GM12864 (cell line): ENCODE measurements at regions not wholly inside any gene's neighbourhood (a gene's known extent, or its start where the extent isn't known, plus 50 kb on each side); places are given as distances from the start of the nearest gene placed in this dataset.

ENCODE experiments used
- DNase-seq: peaks from one replicate; pipeline ENCODE4 v3.0.0-alpha.2; 2011; ENCODE audit warnings: low read depth
- H3K4me3 ChIP-seq: 2 replicates; pipeline ENCODE4 v1.5.1; 2011; ENCODE audit warnings: mild to moderate bottlenecking, low read depth, low read length, control low read depth
- TF ChIP-seq, protein P1 (sequence below): IDR thresholded peaks from 2 replicates; pipeline ENCODE4 v1.5.1; 2011; ENCODE audit warnings: low read depth, mild to moderate bottlenecking, moderate library complexity, low read length, control low read depth, inconsistent platforms; ENCODE audit errors: missing control alignments

DNA sequence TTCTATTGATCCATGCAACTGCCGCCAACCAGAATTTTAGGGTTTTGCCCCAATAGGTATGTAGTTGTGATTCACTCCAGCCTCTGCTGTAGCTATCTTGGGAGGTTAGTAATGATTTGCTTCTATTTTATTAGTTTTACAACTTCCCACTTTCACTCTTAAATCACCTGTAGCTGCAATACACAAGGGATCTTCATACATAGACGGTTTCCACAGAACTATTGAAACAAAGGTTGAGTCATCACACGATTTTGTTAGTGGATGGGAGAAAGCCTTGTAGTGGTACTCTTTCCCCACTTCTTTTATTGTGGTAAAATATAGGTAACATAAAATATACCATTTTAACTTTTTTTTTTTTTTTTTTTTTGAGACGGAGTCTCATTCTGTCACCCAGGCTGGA is 104.2 kb upstream of the SPRED2 start:
- DNase-seq = no peak
- H3K4me3 ChIP-seq = no peak overlapping the region
- TF ChIP-seq, protein P1, sequence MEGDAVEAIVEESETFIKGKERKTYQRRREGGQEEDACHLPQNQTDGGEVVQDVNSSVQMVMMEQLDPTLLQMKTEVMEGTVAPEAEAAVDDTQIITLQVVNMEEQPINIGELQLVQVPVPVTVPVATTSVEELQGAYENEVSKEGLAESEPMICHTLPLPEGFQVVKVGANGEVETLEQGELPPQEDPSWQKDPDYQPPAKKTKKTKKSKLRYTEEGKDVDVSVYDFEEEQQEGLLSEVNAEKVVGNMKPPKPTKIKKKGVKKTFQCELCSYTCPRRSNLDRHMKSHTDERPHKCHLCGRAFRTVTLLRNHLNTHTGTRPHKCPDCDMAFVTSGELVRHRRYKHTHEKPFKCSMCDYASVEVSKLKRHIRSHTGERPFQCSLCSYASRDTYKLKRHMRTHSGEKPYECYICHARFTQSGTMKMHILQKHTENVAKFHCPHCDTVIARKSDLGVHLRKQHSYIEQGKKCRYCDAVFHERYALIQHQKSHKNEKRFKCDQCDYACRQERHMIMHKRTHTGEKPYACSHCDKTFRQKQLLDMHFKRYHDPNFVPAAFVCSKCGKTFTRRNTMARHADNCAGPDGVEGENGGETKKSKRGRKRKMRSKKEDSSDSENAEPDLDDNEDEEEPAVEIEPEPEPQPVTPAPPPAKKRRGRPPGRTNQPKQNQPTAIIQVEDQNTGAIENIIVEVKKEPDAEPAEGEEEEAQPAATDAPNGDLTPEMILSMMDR = no peak

DNA sequence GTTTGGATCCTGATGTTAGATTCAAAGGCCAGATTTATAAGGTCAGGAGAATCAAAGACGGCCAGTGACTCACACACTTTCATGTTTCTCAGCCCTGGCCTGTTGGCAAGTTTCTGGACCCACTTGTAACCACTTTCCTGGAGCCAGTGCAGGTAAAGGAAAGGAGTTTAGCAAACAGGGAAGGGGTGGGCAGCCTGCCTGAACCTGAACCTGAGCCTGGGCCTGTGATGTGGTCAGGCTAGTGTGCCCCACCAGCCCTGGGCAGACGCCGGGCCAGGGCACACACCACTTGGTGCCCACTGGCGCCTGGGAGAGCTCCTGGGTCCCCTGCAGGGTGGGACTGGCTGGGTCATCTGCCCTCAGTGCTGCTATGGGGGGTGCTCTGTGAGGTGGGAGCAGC is 100.5 kb upstream of the SPRED2 start:
- TF ChIP-seq, protein P1 = no peak
- DNase-seq = no peak

DNA sequence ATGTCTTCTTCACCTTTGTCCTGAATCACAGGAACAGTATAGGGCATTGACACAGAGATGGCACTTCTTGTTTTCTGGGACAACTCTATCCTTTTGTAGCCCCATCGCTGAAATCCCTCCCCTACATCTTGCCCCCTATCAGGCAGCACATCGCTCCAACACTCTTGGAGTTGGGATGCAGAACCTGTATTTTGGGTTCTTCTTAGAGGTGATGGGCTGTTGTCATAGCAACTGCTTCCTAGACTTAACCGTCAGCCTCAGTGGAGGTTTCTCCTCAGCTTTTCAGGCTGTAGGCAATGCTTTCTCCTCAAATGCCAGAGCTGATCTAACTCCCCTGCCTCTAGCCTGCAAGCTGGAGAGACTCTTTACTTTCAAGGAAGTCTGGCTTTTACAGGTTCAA is 99.9 kb upstream of the SPRED2 start:
- DNase-seq = no peak
- TF ChIP-seq, protein P1 = no peak
- no peak overlapping the region for H3K4me3 ChIP-seq

More for the DNA sequence above, 100.5 kb upstream of the SPRED2 start:
- H3K4me3 ChIP-seq = no peak overlapping the region

DNA sequence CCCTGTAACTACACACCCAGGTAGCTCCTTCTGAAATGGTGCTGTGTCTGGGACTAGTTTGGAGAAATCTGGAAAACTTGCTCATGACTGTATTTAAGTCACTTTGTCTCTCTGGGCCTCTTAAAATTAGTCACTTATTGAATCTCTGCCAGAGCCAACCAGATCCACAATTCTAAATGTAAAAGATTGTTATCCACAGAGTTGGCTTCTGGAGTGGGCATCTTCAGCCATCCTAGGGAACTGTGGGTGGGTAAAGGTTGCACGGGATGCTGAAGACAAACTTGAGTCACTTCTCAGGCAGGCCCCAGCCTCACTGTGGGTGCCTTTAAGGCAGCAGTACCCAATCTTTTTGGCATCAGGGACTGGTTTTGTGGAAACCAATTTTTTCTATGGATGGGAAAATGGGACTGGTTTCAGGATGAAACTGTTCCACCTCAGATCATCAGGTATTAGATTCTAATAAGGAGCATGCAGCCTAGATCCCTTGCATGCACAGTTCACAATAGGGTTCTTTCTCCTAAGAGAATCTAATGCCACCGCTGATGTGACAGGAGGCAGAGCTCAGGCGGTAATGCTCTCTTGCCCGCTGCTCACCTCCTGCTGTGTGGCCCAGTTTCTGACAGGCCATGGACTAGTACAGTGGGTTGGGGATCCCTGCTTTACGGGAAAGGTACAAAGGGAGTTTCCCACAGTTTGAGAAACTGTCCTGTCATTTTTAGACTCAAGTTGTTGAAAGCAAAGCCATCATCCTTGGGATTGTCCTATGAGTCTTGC is 98.3 kb upstream of the SPRED2 start:
- DNase-seq = no peak
- H3K4me3 ChIP-seq = no peak overlapping the region
- TF ChIP-seq, protein P1 = no peak

DNA sequence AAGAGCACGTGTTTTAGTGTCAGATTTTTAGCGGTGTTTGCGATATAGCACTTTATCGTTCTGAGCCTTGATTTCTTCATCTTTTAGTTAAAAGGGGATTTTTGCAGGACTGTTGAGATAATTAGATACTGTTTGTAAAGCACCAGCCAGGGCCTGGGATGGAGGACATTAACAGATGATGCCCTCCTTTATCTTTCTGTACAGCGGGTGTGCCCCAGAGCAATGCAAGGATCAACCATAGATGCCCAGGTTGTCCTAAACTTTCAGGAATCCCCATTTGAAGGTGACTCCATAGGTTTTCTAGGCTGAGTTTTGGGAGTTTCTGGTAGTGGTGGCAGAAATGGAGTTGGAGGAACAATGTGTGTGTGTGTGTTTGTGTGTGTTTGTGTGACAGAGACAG is 97.0 kb upstream of the SPRED2 start:
- TF ChIP-seq, protein P1 = no peak
- DNase-seq = no peak
- no peak overlapping the region for H3K4me3 ChIP-seq

DNA sequence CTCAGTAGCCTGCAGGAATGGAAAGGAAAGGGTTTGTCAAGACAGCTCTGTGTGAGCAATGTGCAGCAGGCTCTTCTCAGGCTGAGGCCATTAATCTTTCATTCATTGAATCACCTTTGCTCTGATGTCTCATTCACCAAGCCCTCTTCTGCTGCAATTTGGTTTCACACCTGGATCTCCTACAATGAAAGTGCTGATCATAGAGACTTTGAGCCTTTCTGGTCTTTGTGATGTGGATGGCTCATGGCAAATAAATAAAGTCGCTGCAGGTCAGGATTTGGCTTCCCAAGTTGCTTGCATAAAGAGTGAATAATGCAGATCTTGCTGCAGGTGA is 95.8 kb upstream of the SPRED2 start:
- DNase-seq = no peak
- TF ChIP-seq, protein P1 = no peak
- H3K4me3 ChIP-seq = no peak overlapping the region
